Endothelial cell of umbilical vein (primary cell): ENCODE measurements at regions not wholly inside any gene's neighbourhood (a gene's known extent, or its start where the extent isn't known, plus 50 kb on each side); places are given as distances from the start of the nearest gene placed in this dataset.

Experiments used
- BruUV-seq: library from RNA; stranded (reverse); fragments of 400-500 nt; replicated peaks from 2 replicates; lab custom pipeline; 2021; lab: Mats Ljungman, UMichigan
- CTCF ChIA-PET: fragments of 300-600, 350-600 bp; sonication (Branson Sonifier 250); formaldehyde crosslinking; loops from one replicate; lab custom pipeline; 2021; ENCODE audit warnings: antibody characterized with exemption, inconsistent platforms; lab: Charles Lee
- POLR2A ChIA-PET: fragments of 300-600, 350-600 bp; sonication (Branson Sonifier 250); formaldehyde crosslinking; loops from one replicate; lab custom pipeline; 2021; ENCODE audit warnings: antibody characterized with exemption, inconsistent platforms; lab: Charles Lee
- DNase-seq: peaks from one replicate; pipeline ENCODE4 v3.0.0-alpha.2; 2011; ENCODE audit warnings: low read depth, low spot score
- FAIRE-seq: peaks from 2 replicates; lab custom pipeline; 2011; peaks lifted over from hg19 to GRCh38; lab: Jason Lieb, UNC
- H2AFZ ChIP-seq: 2 replicates; pipeline ENCODE4 v1.6.0; 2012; ENCODE audit warnings: low read depth, low read length, control low read depth, inconsistent platforms
- H3K27ac ChIP-seq: 2 replicates; pipeline ENCODE4 v1.5.1; 2011; ENCODE audit warnings: low read depth, mild to moderate bottlenecking, control low read depth, low read length, moderate library complexity; ENCODE audit not compliant: insufficient read depth
- H3K27me3 ChIP-seq, 2 experiments: 2 replicates each; pipeline versions ENCODE4 v1.6.0 to v1.6.1; 2011; ENCODE audit warnings: low read length in 2 of 2, mixed read lengths in 1 of 2; ENCODE audit not compliant: control insufficient read depth in 2 of 2, insufficient read depth in 2 of 2
- H3K36me3 ChIP-seq, 2 experiments: 2 replicates in 1 of 2; 3 replicates in 1 of 2; pipeline ENCODE4 v1.5.1; 2011; ENCODE audit warnings: low read length in 2 of 2, mild to moderate bottlenecking in 1 of 2, moderate library complexity in 1 of 2; ENCODE audit not compliant: control insufficient read depth in 2 of 2, insufficient read depth in 2 of 2; ENCODE audit errors: extremely low read depth in 1 of 2
- H3K4me1 ChIP-seq: 3 replicates; pipeline ENCODE4 v1.5.1; 2011; ENCODE audit warnings: mild to moderate bottlenecking, low read length; ENCODE audit not compliant: control insufficient read depth, insufficient read depth; ENCODE audit errors: extremely low read depth
- H3K4me2 ChIP-seq: 2 replicates; pipeline ENCODE4 v1.6.1; 2011; ENCODE audit warnings: low read length, control low read depth, mixed read lengths; ENCODE audit not compliant: insufficient read depth
- H3K4me3 ChIP-seq, 3 experiments: fragments of 200-600 bp in 1 of 3; sonication (generic), shearing (Covaris generic) in 1 of 3; replicated peaks in 1 of 3; 2 replicates each; pipeline ENCODE4 v1.5.1; 2011 to 2016; ENCODE audit warnings: control low read depth in 3 of 3, low read length in 3 of 3, mild to moderate bottlenecking in 2 of 3, inconsistent platforms in 1 of 3, low read depth in 1 of 3, moderate library complexity in 1 of 3; ENCODE audit not compliant: insufficient read depth in 1 of 3
- H3K79me2 ChIP-seq: 2 replicates; pipeline ENCODE4 v1.6.0; 2012; ENCODE audit warnings: low read length, inconsistent platforms; ENCODE audit not compliant: control insufficient read depth, insufficient read depth
- H3K9ac ChIP-seq: replicated peaks from 2 replicates; pipeline ENCODE3; 2011; ENCODE audit warnings: low read length, control low read depth; ENCODE audit not compliant: insufficient read depth; ENCODE audit errors: extremely low read depth
- H3K9me1 ChIP-seq: replicated peaks from 3 replicates; pipeline ENCODE4 v1.6.0; 2011; ENCODE audit warnings: mild to moderate bottlenecking, low read length; ENCODE audit not compliant: control insufficient read depth, insufficient read depth; ENCODE audit errors: extremely low read depth
- H3K9me3 ChIP-seq: replicated peaks from 2 replicates; pipeline ENCODE4 v1.5.1; 2012; ENCODE audit warnings: low read length, inconsistent platforms; ENCODE audit not compliant: control insufficient read depth, insufficient read depth
- H4K20me1 ChIP-seq: replicated peaks from 2 replicates; pipeline ENCODE3; 2011; ENCODE audit warnings: mild to moderate bottlenecking, low read length; ENCODE audit not compliant: control insufficient read depth, insufficient read depth; ENCODE audit errors: extremely low read depth
- EZH2 ChIP-seq: IDR thresholded peaks from 2 replicates; pipeline ENCODE4 v1.6.1; 2012; ENCODE audit warnings: borderline replicate concordance, low read depth, mild to moderate bottlenecking, moderate library complexity, low read length, inconsistent platforms; ENCODE audit not compliant: severe bottlenecking
- FOS ChIP-seq: IDR thresholded peaks from 2 replicates; pipeline ENCODE4 v1.6.1; 2011; ENCODE audit warnings: mild to moderate bottlenecking, low read length, moderate library complexity, borderline replicate concordance; ENCODE audit not compliant: insufficient read depth
- GATA2 ChIP-seq: IDR thresholded peaks from 2 replicates; pipeline ENCODE4 v1.7.0; 2011; ENCODE audit warnings: low read depth, mild to moderate bottlenecking, moderate library complexity, mixed read lengths, low read length; ENCODE audit not compliant: insufficient read length, insufficient read depth
- JUN ChIP-seq: IDR thresholded peaks from 2 replicates; pipeline ENCODE4 v1.6.1; 2011; ENCODE audit warnings: borderline replicate concordance, low read depth; ENCODE audit not compliant: insufficient read length, insufficient read depth
- MYC ChIP-seq: IDR thresholded peaks from one replicate; pipeline ENCODE4 v1.6.1; 2011; ENCODE audit warnings: mild to moderate bottlenecking, low read depth, low read length
- POLR2A ChIP-seq: IDR thresholded peaks from 2 replicates; pipeline ENCODE4 v1.6.1; 2012; ENCODE audit warnings: low read depth, mild to moderate bottlenecking, control low read depth, low read length
- POLR2AphosphoS5 ChIP-seq: IDR thresholded peaks from 2 replicates; pipeline ENCODE4 v1.6.1; 2012; ENCODE audit warnings: low read depth, mild to moderate bottlenecking, control low read depth, low read length, moderate library complexity; ENCODE audit not compliant: insufficient read depth
- dilution Hi-C: fragments of 300-500 bp; cut with MboI; formaldehyde crosslinking; loops from one replicate; pipeline ENCODE4 v1.15.0; 2019; ENCODE audit warnings: low sequenced_read_pairs; ENCODE audit not compliant: extremely low pct_ligation_motif_present
- intact Hi-C: fragments of 100-400 bp; cut with micrococcal nuclease; formaldehyde crosslinking; loops from one replicate; pipeline ENCODE4 v1.10.0; 2022
- TF ChIP-seq, protein P1 (sequence below): IDR thresholded peaks from 2 replicates; pipeline ENCODE4 v1.6.1; 2011; ENCODE audit not compliant: insufficient read depth, insufficient read length
- TF ChIP-seq, protein P2 (sequence below), 2 donors: IDR thresholded peaks; 1 replicate in 1 of 2; 2 replicates in 1 of 2; pipeline ENCODE4 v1.5.1; 2011; ENCODE audit warnings: low read length in 2 of 2, mild to moderate bottlenecking in 2 of 2, moderate library complexity in 2 of 2, control low read depth in 1 of 2, inconsistent platforms in 1 of 2, low read depth in 1 of 2; ENCODE audit not compliant: insufficient read depth in 1 of 2; ENCODE audit errors: extremely low read depth in 1 of 2

DNA sequence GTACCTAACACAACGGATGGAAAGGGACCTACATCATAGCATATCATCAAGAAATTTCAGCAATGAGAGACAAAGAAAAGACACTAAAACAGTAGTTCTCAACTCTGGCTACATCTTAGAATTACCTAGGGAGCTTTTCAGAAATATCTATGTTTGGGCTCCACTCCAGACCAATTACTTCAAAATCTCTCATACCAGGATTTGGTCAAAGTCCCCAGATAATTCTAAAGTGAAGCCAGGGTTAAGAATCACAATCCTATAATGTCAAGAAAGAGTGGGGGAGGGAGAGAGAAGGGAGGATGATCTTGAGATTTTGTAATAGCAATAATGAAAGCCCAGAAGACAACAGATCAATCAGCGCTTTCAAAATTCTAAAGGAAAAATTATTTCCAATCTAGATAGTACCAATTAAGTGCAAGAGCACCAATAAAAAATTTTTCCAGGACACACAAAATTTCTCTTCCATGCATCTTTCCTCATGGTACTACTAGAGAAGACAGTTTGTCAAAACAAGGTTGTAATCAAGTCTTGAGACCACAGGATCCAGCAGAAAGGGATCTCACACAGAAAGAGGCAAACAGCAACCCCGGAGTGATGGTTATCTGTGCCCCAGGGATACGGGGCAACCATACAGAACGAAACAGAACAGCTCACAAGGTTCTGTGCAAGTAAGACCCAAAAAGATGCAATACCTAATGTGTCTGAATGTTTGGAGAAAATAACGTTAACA is 152.9 kb upstream of the DST start:
- intact Hi-C loops: no loop called here
- TF ChIP-seq JUN: no peak
- no peak for TF ChIP-seq FOS
- no peak for TF ChIP-seq POLR2AphosphoS5
- no peak for TF ChIP-seq MYC
- TF ChIP-seq POLR2A: no peak
- TF ChIP-seq EZH2: no peak
- TF ChIP-seq, protein P1, sequence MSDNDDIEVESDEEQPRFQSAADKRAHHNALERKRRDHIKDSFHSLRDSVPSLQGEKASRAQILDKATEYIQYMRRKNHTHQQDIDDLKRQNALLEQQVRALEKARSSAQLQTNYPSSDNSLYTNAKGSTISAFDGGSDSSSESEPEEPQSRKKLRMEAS: no peak
- TF ChIP-seq, protein P2, sequence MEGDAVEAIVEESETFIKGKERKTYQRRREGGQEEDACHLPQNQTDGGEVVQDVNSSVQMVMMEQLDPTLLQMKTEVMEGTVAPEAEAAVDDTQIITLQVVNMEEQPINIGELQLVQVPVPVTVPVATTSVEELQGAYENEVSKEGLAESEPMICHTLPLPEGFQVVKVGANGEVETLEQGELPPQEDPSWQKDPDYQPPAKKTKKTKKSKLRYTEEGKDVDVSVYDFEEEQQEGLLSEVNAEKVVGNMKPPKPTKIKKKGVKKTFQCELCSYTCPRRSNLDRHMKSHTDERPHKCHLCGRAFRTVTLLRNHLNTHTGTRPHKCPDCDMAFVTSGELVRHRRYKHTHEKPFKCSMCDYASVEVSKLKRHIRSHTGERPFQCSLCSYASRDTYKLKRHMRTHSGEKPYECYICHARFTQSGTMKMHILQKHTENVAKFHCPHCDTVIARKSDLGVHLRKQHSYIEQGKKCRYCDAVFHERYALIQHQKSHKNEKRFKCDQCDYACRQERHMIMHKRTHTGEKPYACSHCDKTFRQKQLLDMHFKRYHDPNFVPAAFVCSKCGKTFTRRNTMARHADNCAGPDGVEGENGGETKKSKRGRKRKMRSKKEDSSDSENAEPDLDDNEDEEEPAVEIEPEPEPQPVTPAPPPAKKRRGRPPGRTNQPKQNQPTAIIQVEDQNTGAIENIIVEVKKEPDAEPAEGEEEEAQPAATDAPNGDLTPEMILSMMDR (IDR thresholded peaks at IDR 0.05; ENCODE audit: extremely low read depth in 1 of 2, insufficient read depth in 1 of 2, low read depth in 1 of 2, low read length in 2 of 2): no peak
- TF ChIP-seq GATA2: no peak
- CTCF ChIA-PET: interaction anchor here (1.1 kb wide), 1 partner anchor 9 kb away, joined by 3 read pairs; no protein-coding TSS in a partner anchor
- no peaks in the 10 kb centered on the region for H3K9me3 ChIP-seq
- FAIRE-seq: no peak
- H3K79me2 ChIP-seq: peaks cover 62% of the 10 kb centered on the region
- no peak overlapping the region for H3K27ac ChIP-seq
- no peaks in the 10 kb centered on the region for H3K36me3 ChIP-seq
- H3K4me1 ChIP-seq: peaks cover 11% of the 10 kb centered on the region
- no peaks in the 10 kb centered on the region for H3K9me1 ChIP-seq
- no peaks in the 10 kb centered on the region for H3K27me3 ChIP-seq
- no peak overlapping the region for H3K4me2 ChIP-seq
- no peak overlapping the region for H3K4me3 ChIP-seq
- H2AFZ ChIP-seq: no peak overlapping the region
- POLR2A ChIA-PET: no interaction called here
- peaks cover 4% of the 10 kb centered on the region for H4K20me1 ChIP-seq
- dilution Hi-C loops: no loop called here
- no TSS peak for BruUV-seq
- H3K9ac ChIP-seq: no peak overlapping the region
- DNase-seq: no peak
